ENCODE measurements at regions not wholly inside any gene's neighbourhood (a gene's known extent, or its start where the extent isn't known, plus 50 kb on each side); places are given as distances from the start of the nearest gene placed in this dataset.

DNA sequence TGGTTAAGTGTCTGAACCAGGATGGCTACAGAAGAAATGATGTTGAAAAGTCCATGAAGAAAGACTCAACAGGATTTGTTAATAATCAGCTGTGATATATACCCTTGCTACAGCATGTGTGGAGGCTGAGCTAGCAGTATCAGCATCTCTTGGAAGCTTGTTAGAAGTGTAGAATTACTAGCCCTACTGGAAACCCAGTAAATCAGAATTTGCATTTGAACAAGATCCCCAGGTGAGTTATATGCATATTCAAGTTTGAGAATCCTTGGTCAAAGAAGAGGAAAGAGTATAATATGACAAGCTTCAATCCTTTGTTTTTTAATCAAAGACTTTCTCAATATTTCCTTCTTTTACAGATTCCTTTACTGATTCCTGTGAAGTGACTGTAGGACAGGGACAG, 109.0 kb upstream of the KCNJ3 start:
- H3K9me3 ChIP-seq, result no peaks in the 10 kb centered on the region
- H3K4me1 ChIP-seq, result no peaks in the 10 kb centered on the region
- H3K36me3 ChIP-seq, result no peaks in the 10 kb centered on the region
- TF ChIP-seq EP300 (IDR thresholded peaks at IDR 0.05; ENCODE audit: low read depth), result no peak
- no peak for TF ChIP-seq CTCF (IDR thresholded peaks at IDR 0.05)
- TF ChIP-seq POLR2A (IDR thresholded peaks at IDR 0.05), result no peak
- TF ChIP-seq POLR2AphosphoS5 (IDR thresholded peaks at IDR 0.05), result no peak
- intact Hi-C loops (cut with DNase I; ENCODE audit: low total_unique reads) (no loop called here), in situ Hi-C loops (cut with MboI; ENCODE audit: low pct_ligation_motif_present in 1 of 4, low pct_unique_long_range_greater_than_20kb in 1 of 4, low sequenced_read_pairs in 3 of 4) (no loop called here)
- H3K27ac ChIP-seq, result no peak overlapping the region
- no peak for DNase-seq
- H3K27me3 ChIP-seq, result no peaks in the 10 kb centered on the region
- no peak overlapping the region for H3K4me3 ChIP-seq

GRCh38 chr2:154591294-154591820, 107.1 kb upstream of the KCNJ3 start:
- Histone ChIP-seq H3K4me1 (no peaks in the 10 kb centered on the region), H3K27me3 (no peaks in the 10 kb centered on the region), H3K4me3 (no peak overlapping the region), H3K9me3 (no peaks in the 10 kb centered on the region), H3K36me3 (no peaks in the 10 kb centered on the region), H3K27ac (no peak overlapping the region)
- intact Hi-C loops (cut with DNase I; ENCODE audit: low total_unique reads) (no loop called here), in situ Hi-C loops (cut with MboI; ENCODE audit: low pct_ligation_motif_present in 1 of 4, low pct_unique_long_range_greater_than_20kb in 1 of 4, low sequenced_read_pairs in 3 of 4) (no loop called here)
- TF ChIP-seq POLR2A (IDR thresholded peaks at IDR 0.05) (no peak), POLR2AphosphoS5 (IDR thresholded peaks at IDR 0.05) (no peak), CTCF (IDR thresholded peaks at IDR 0.05) (no peak), EP300 (IDR thresholded peaks at IDR 0.05; ENCODE audit: low read depth) (no peak)
- DNase-seq, result no peak
- 40 to 45% methylated on average over 2 of the region's 2 CpGs for WGBS, 2 donors (ENCODE audit: low coverage in 1 of 2)

GRCh38 chr2:154599189-154599588, 99.3 kb upstream of the KCNJ3 start:
- Histone ChIP-seq H3K4me1 (no peaks in the 10 kb centered on the region), H3K9me3 (no peaks in the 10 kb centered on the region), H3K36me3 (no peaks in the 10 kb centered on the region), H3K27me3 (no peaks in the 10 kb centered on the region), H3K27ac (no peak overlapping the region), H3K4me3 (no peak overlapping the region)
- in situ Hi-C loops (cut with MboI; ENCODE audit: low pct_ligation_motif_present in 1 of 4, low pct_unique_long_range_greater_than_20kb in 1 of 4, low sequenced_read_pairs in 3 of 4) (no loop called here), intact Hi-C loops (cut with DNase I; ENCODE audit: low total_unique reads) (no loop called here)
- WGBS, 2 donors (ENCODE audit: low coverage in 1 of 2), result 87 to 93% methylated on average over 2 to 3 of the region's 3 CpGs
- no peak for DNase-seq
- no peak for TF ChIP-seq EP300 (IDR thresholded peaks at IDR 0.05; ENCODE audit: low read depth)
- TF ChIP-seq POLR2A (IDR thresholded peaks at IDR 0.05), result no peak
- no peak for TF ChIP-seq POLR2AphosphoS5 (IDR thresholded peaks at IDR 0.05)
- TF ChIP-seq CTCF (IDR thresholded peaks at IDR 0.05), result no peak

- intact Hi-C loops (cut with DNase I; ENCODE audit: low total_unique reads) (no loop called here), in situ Hi-C loops (cut with MboI; ENCODE audit: low pct_ligation_motif_present in 1 of 4, low pct_unique_long_range_greater_than_20kb in 1 of 4, low sequenced_read_pairs in 3 of 4) (no loop called here)
- Histone ChIP-seq H3K9me3 (no peaks in the 10 kb centered on the region), H3K27ac (no peak overlapping the region), H3K27me3 (no peaks in the 10 kb centered on the region), H3K4me1 (no peaks in the 10 kb centered on the region), H3K4me3 (no peak overlapping the region), H3K36me3 (no peaks in the 10 kb centered on the region)
- TF ChIP-seq CTCF (IDR thresholded peaks at IDR 0.05), result no peak
- TF ChIP-seq EP300 (IDR thresholded peaks at IDR 0.05; ENCODE audit: low read depth), result no peak
- no peak for TF ChIP-seq POLR2A (IDR thresholded peaks at IDR 0.05)
- no peak for TF ChIP-seq POLR2AphosphoS5 (IDR thresholded peaks at IDR 0.05)
- DNase-seq, result no peak
- 82 to 87% methylated on average over 4 of the region's 4 CpGs for WGBS, 2 donors (ENCODE audit: low coverage in 1 of 2)
Measured at GRCh38 chr2:154600927-154601494, 97.5 kb upstream of the KCNJ3 start.

Data from transverse colon (tissue), 4 donors.